HEK293 (cell line): ENCODE measurements at regions not wholly inside any gene's neighbourhood (a gene's known extent, or its start where the extent isn't known, plus 50 kb on each side); places are given as distances from the start of the nearest gene placed in this dataset.

ENCODE experiments used
- ZNF133 ChIP-seq: fragments of 450-650 bp; formaldehyde crosslinking; IDR thresholded peaks from 2 replicates; pipeline ENCODE4 v1.5.1; 2016; ENCODE audit warnings: missing biosample characterization, missing genetic modification characterization
- ZNF76 ChIP-seq: fragments of 450-650 bp; formaldehyde crosslinking; IDR thresholded peaks from 2 replicates; pipeline ENCODE4; 2016; ENCODE audit warnings: low read depth, missing biosample characterization, missing genetic modification characterization, borderline replicate concordance
- ZNF785 ChIP-seq: fragments of 450-650 bp; formaldehyde crosslinking; IDR thresholded peaks from 2 replicates; pipeline ENCODE4 v1.5.1; 2016; ENCODE audit warnings: missing biosample characterization, missing genetic modification characterization

- no peak for TF ChIP-seq ZNF133 (tag by site-specific recombination)
- no peak for TF ChIP-seq ZNF785 (tag by site-specific recombination)
- no peak for TF ChIP-seq ZNF76 (tag by site-specific recombination)
Measured at GRCh38 chr3:102595057-102595456, 160.2 kb downstream of the ZPLD1 start.
